ENCODE measurements at regions not wholly inside any gene's neighbourhood (a gene's known extent, or its start where the extent isn't known, plus 50 kb on each side); places are given as distances from the start of the nearest gene placed in this dataset.

GRCh38 chr22:22346401-22347107 is 102.0 kb downstream of the VPREB1 start:
- no peak for DNase-seq

GRCh38 chr22:22348127-22348814 is 103.7 kb downstream of the VPREB1 start:
- DNase-seq = no peak

- no peak for DNase-seq
Measured at GRCh38 chr22:22348815-22349454, 104.3 kb downstream of the VPREB1 start.

GRCh38 chr22:22349455-22349836 is 104.9 kb downstream of the VPREB1 start:
- DNase-seq = no peak

GRCh38 chr22:22351366-22351765 is 106.8 kb downstream of the VPREB1 start:
- no peak for DNase-seq

- DNase-seq = no peak
Measured at GRCh38 chr22:22352371-22352999, 107.9 kb downstream of the VPREB1 start.

GRCh38 chr22:22355096-22355834 is 110.7 kb downstream of the VPREB1 start:
- no peak for DNase-seq

- DNase-seq = peak; percentile 89
Measured at GRCh38 chr22:22357024-22357883, 112.7 kb downstream of the VPREB1 start.

GRCh38 chr22:22358152-22358551 is 113.6 kb downstream of the VPREB1 start:
- DNase-seq = no peak

GRCh38 chr22:22358686-22359085 is 114.1 kb downstream of the VPREB1 start:
- no peak for DNase-seq

- DNase-seq = no peak
Measured at GRCh38 chr22:22359465-22359864, 114.9 kb downstream of the VPREB1 start.

- DNase-seq = no peak
Measured at GRCh38 chr22:22360014-22360413, 115.4 kb downstream of the VPREB1 start.

GRCh38 chr22:22362311-22362710 is 117.7 kb downstream of the VPREB1 start:
- no peak for DNase-seq

- no peak for DNase-seq
Measured at GRCh38 chr22:22362936-22363335, 118.3 kb downstream of the VPREB1 start.

- DNase-seq = no peak
Measured at GRCh38 chr22:22364207-22364606, 119.6 kb downstream of the VPREB1 start.

- no peak for DNase-seq
Measured at GRCh38 chr22:22366537-22366936, 122.0 kb downstream of the VPREB1 start.

- no peak for DNase-seq
Measured at GRCh38 chr22:22368516-22368915, 123.9 kb downstream of the VPREB1 start.

GRCh38 chr22:22369219-22369963 is 124.8 kb downstream of the VPREB1 start:
- DNase-seq = peak; percentile 79

GRCh38 chr22:22369964-22370270 is 125.3 kb downstream of the VPREB1 start:
- DNase-seq = no peak

- no peak for DNase-seq
Measured at GRCh38 chr22:22371031-22371541, 126.5 kb downstream of the VPREB1 start.

GRCh38 chr22:22372086-22372485 is 127.5 kb downstream of the VPREB1 start:
- no peak for DNase-seq

Measured in NCI-H2171 treated with DMSO at 0.1 percent for 48 hours (cell line).